ENCODE measurements at regions not wholly inside any gene's neighbourhood (a gene's known extent, or its start where the extent isn't known, plus 50 kb on each side); places are given as distances from the start of the nearest gene placed in this dataset.

GRCh38 chr10:123595661-123596060, 70.5 kb upstream of the GPR26 start:
- no peak for DNase-seq (ENCODE audit: low read depth, low spot score)
- H3K4me3 ChIP-seq (ENCODE audit: low read length), result no peak overlapping the region

DNA sequence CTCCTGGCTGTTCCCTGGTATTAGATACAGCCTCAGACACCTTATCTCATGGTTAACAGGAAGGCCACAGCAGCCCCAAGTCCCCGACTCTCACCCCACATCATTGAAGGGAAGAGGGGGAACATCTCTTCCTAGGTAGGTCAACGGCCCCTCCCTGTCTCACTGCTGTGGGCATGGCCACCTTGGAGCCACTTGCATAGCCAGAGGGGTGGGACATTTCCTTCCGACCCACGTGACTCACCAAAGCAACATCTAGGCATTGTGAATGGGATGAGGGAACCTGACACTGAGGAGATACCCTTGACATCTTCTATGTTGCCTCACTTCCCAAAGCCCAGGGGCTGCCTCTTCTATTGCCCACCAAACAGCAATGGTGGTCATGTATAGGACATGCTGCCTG, 68.5 kb upstream of the GPR26 start:
- H3K4me3 ChIP-seq (ENCODE audit: low read length), result no peak overlapping the region
- DNase-seq (ENCODE audit: low read depth, low spot score), result no peak

- DNase-seq (ENCODE audit: low read depth, low spot score), result no peak
- H3K4me3 ChIP-seq (ENCODE audit: low read length), result no peak overlapping the region
Observed at GRCh38 chr10:123599366-123599849, 66.7 kb upstream of the GPR26 start.

- no peak overlapping the region for H3K4me3 ChIP-seq (ENCODE audit: low read length)
- DNase-seq (ENCODE audit: low read depth, low spot score), result no peak
Observed at GRCh38 chr10:123600177-123600576, 66.0 kb upstream of the GPR26 start.

- no peak overlapping the region for H3K4me3 ChIP-seq (ENCODE audit: low read length)
- no peak for DNase-seq (ENCODE audit: low read depth, low spot score)
Observed at GRCh38 chr10:123603130-123603529, 63.0 kb upstream of the GPR26 start.

DNA sequence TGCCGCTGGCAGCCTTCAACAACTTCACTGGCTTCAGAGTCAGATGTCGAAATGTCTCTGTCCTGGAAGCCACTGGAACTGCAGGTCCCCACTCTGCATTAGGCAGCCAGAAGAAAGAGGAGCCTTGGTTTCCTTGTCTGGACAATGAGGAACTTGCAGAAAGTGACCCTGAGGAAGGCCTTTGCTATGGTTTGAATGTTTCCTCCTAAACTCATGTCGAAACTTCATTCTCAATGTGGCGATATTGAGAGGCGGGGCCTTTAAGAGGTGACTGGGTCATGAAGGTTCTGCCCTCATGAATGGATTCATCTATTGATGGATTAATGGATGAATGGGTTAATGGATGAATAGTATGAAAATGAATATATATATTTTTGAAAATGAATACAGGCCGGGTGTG, 61.6 kb upstream of the GPR26 start:
- H3K4me3 ChIP-seq (ENCODE audit: low read length), result no peak overlapping the region
- no peak for DNase-seq (ENCODE audit: low read depth, low spot score)

DNA sequence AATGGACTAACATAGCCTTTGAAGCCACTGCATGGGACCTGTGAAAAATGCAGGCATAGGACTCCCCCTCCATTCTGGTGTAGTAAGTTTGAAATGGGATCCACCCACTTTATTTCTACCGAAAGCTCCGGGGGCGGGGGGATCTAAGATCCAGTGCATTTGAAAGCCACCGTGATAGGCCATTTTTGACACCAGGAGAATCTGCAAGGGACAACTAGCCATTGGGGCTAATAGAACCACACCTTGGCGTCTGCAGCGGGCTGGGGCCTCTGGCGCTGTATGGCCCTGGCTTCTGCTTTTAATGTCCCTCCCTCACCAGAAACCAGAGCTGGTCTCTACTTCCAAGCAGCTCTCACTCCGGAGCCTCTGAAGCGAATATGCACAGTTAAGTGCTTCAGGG, 60.1 kb upstream of the GPR26 start:
- no peak for DNase-seq (ENCODE audit: low read depth, low spot score)
- H3K4me3 ChIP-seq (ENCODE audit: low read length), result no peak overlapping the region

DNA sequence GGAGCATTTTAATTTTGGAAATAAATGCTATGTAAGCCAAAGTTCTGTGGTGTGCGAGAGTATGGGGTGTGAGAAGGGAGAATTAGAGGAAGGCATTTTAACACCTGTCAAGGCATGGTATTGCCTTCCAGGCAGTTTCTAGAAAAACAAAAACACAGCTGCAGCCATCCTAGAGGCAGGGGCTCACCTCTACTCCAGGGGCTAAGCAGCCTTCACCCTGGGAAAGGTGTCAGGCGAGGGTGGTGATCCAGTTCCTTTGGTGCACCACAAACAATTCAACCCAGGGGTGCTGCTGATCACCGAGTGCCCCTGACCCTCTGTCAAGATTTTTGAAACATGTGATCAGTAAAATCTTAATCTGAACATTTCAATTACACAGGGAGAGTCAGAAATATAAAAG, 59.2 kb upstream of the GPR26 start:
- no peak overlapping the region for H3K4me3 ChIP-seq (ENCODE audit: low read length)
- no peak for DNase-seq (ENCODE audit: low read depth, low spot score)

DNA sequence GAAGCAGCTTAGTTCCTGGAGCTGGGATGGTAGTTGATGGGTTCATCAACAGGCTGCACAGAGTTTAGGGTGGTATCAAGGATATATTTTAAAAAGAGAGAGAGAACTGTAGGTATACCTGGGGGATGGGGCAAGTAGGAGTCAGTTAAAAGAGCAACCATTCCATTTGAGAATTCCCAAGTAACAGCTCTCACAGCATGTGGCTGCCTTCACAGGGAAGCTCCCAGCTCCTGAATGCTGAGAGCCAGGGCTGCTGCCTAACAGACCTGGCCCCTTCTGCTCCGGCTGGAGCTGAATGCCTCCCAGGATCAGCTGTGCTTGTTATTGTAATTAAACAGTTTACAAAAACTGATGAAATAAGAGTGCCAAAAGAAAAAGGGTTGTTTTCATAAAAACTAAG, 58.8 kb upstream of the GPR26 start:
- H3K4me3 ChIP-seq (ENCODE audit: low read length), result no peak overlapping the region
- DNase-seq (ENCODE audit: low read depth, low spot score), result no peak

GRCh38 chr10:123608047-123608446, 58.1 kb upstream of the GPR26 start:
- no peak overlapping the region for H3K4me3 ChIP-seq (ENCODE audit: low read length)

DNA sequence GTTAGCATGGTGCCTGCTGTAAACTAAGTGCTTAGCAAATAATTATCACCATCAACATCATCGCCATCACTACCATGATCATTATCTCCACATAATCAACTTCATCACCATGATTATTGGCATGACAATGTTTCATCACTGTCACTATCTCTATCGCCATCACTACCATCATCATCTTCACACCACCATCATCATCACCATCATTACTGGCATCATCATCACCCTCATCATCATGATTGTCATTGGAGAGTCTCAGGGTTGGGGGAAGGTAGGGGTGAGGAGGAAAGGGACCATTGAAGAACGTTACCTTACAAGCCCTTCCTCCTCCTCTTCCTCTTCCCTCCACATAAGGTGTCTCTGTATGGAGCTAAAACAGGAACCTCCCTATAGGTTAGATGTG, 54.9 kb upstream of the GPR26 start:
- no peak overlapping the region for H3K4me3 ChIP-seq (ENCODE audit: low read length)
- no peak for DNase-seq (ENCODE audit: low read depth, low spot score)

More at GRCh38 chr10:123608047-123608446, 58.1 kb upstream of the GPR26 start:
- no peak for DNase-seq (ENCODE audit: low read depth, low spot score)

DNA sequence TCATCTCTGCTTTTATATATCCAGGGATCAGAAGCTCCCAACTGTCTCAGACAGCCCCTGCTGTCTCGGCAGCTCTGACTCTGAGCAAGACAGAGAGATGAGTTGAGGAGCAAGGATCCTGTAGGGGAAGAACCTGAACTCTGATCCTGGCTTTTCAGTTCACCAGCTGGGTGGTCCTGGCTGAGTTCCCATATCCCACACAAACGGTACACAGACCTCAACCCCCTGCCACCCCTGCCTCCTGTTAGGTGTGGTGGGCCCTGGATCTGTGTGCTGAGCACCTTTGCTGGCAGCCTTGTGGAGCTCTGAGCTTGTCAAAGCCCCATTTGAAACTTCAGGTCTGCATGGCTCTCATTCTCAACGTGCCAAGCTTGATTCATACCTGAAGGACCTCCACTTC, 54.3 kb upstream of the GPR26 start:
- no peak for DNase-seq (ENCODE audit: low read depth, low spot score)
- no peak overlapping the region for H3K4me3 ChIP-seq (ENCODE audit: low read length)

- no peak overlapping the region for H3K4me3 ChIP-seq (ENCODE audit: low read length)
- no peak for DNase-seq (ENCODE audit: low read depth, low spot score)
Observed at GRCh38 chr10:123613346-123613850, 52.8 kb upstream of the GPR26 start.

- peak; percentile 64 for DNase-seq (ENCODE audit: low read depth, low spot score)
- H3K4me3 ChIP-seq (ENCODE audit: low read length), result no peak overlapping the region
Observed at GRCh38 chr10:123614888-123615287, 51.3 kb upstream of the GPR26 start.

All from Jurkat, Clone E6-1 (cell line).